ENCODE measurements at regions not wholly inside any gene's neighbourhood (a gene's known extent, or its start where the extent isn't known, plus 50 kb on each side); places are given as distances from the start of the nearest gene placed in this dataset.

- TF ChIP-seq ZXDC (CRISPR knock-in tag; IDR thresholded peaks at IDR 0.05) (no peak), ZNF335 (CRISPR knock-in tag; IDR thresholded peaks at IDR 0.05) (no peak), ZSCAN25 (CRISPR knock-in tag; IDR thresholded peaks at IDR 0.05) (no peak)
Observed at GRCh38 chrX:119337201-119337600, 61.9 kb upstream of the SLC25A43 start (continued).

GRCh38 chrX:119340606-119341205 lies 58.4 kb upstream of the SLC25A43 start:
- TF ChIP-seq PHF21A (CRISPR knock-in tag; IDR thresholded peaks at IDR 0.05) (no peak), FOXA3 (CRISPR knock-in tag; IDR thresholded peaks at IDR 0.05) (no peak), RAD21 (CRISPR knock-in tag; IDR thresholded peaks at IDR 0.05) (no peak), ZNF549 (CRISPR knock-in tag; IDR thresholded peaks at IDR 0.05) (no peak), ARHGAP35 (CRISPR knock-in tag; IDR thresholded peaks at IDR 0.05; ENCODE audit: borderline replicate concordance) (no peak), CREM (IDR thresholded peaks at IDR 0.05) (no peak), CREM (CRISPR knock-in tag; IDR thresholded peaks at IDR 0.05) (no peak), ZNF232 (CRISPR knock-in tag; IDR thresholded peaks at IDR 0.05; ENCODE audit: borderline replicate concordance) (no peak), KIAA2018 (CRISPR knock-in tag; IDR thresholded peaks at IDR 0.05; ENCODE audit: borderline replicate concordance) (no peak), U2AF1 (optimal IDR thresholded peaks at IDR 0.05; ENCODE audit: low read depth, low read length) (no peak), PAF1 (CRISPR knock-in tag; IDR thresholded peaks at IDR 0.05) (no peak)
- in situ Hi-C loops (cut with HindIII; ENCODE audit: extremely low pct_ligation_motif_present, low pct_unique_long_range_greater_than_20kb) (no loop called here), intact Hi-C loops (cut with micrococcal nuclease; ENCODE audit: unreplicated experiment) (no loop called here)
- Histone ChIP-seq H2AFZ (ENCODE audit: low read length) (no peak overlapping the region), H3K9me3 (ENCODE audit: low read length) (no peaks in the 10 kb centered on the region), H3K36me3 (replicated peaks in 1 of 2; ENCODE audit: control insufficient read depth in 1 of 2, insufficient read depth in 2 of 2, low read length in 2 of 2) (no peaks in the 10 kb centered on the region), H3K9ac (ENCODE audit: insufficient read depth, low read depth, low read length) (no peak overlapping the region), H3K27ac (ENCODE audit: extremely low read length, insufficient read depth, low read length) (no peak overlapping the region), H3K4me2 (ENCODE audit: low read depth, low read length) (no peak overlapping the region), H3K4me1 (ENCODE audit: insufficient read depth, low read length) (no peaks in the 10 kb centered on the region), H4K20me1 (ENCODE audit: insufficient read depth, low read length) (no peaks in the 10 kb centered on the region), H3K4me3 (replicated peaks in 1 of 3; ENCODE audit: insufficient read depth in 1 of 3, low read depth in 2 of 3, low read length in 3 of 3) (no peak overlapping the region), H3K79me2 (ENCODE audit: insufficient read depth, low read length) (no peaks in the 10 kb centered on the region), H3K27me3 (ENCODE audit: control insufficient read depth in 1 of 2, insufficient read depth in 2 of 2, low read length in 2 of 2) (no peaks in the 10 kb centered on the region)
- ATAC-seq (no peak), FAIRE-seq (no peak), DNase-seq (ENCODE audit: low spot score) (no peak)
- no TSS peak for BruUV-seq (replicated peaks)
- 21% methylated on average over 6 of the region's 6 CpGs for WGBS (ENCODE audit: low lambda C conversion rate)
- CTCF ChIA-PET (ENCODE audit: low intra/inter-chr PET ratio, low total read pairs): no interaction called here
- POLR2A ChIA-PET: no interaction called here

Measured in HepG2 (cell line).